ENCODE measurements at regions not wholly inside any gene's neighbourhood (a gene's known extent, or its start where the extent isn't known, plus 50 kb on each side); places are given as distances from the start of the nearest gene placed in this dataset.

GRCh38 chr13:97074618-97075017 lies 80.3 kb upstream of the OXGR1 start:
- no peak for TF ChIP-seq POLR2A (IDR thresholded peaks at IDR 0.05)
- no peak for TF ChIP-seq CTCF (IDR thresholded peaks at IDR 0.05)
